ENCODE measurements at regions not wholly inside any gene's neighbourhood (a gene's known extent, or its start where the extent isn't known, plus 50 kb on each side); places are given as distances from the start of the nearest gene placed in this dataset.

DNA sequence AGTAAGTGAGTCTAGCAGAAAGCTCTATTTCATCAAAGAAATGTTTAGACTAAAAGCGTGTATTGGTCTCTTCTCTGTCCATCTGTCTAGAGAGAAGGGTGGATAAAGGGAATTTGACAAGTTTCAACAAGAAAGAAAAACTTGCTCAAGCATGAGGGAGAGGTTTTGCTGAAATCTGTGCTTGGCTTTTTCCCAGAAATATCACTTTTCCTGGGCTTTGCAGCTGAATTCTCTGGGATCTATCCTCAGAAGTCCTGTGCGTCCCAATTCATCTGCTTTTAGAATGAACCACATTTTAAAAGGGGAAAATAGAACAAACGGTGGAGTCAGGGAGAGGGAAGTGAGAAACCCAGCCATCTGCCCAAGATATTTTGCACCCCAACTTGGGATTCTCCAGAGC lies 59.6 kb upstream of the CELF2 start:
- TF ChIP-seq, protein P1, sequence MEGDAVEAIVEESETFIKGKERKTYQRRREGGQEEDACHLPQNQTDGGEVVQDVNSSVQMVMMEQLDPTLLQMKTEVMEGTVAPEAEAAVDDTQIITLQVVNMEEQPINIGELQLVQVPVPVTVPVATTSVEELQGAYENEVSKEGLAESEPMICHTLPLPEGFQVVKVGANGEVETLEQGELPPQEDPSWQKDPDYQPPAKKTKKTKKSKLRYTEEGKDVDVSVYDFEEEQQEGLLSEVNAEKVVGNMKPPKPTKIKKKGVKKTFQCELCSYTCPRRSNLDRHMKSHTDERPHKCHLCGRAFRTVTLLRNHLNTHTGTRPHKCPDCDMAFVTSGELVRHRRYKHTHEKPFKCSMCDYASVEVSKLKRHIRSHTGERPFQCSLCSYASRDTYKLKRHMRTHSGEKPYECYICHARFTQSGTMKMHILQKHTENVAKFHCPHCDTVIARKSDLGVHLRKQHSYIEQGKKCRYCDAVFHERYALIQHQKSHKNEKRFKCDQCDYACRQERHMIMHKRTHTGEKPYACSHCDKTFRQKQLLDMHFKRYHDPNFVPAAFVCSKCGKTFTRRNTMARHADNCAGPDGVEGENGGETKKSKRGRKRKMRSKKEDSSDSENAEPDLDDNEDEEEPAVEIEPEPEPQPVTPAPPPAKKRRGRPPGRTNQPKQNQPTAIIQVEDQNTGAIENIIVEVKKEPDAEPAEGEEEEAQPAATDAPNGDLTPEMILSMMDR (IDR thresholded peaks at IDR 0.05): no peak
- TF ChIP-seq POLR2A (IDR thresholded peaks at IDR 0.05): no peak

Data from thyroid gland (tissue), 4 donors.